Body of pancreas (tissue), 4 donors: ENCODE measurements at regions not wholly inside any gene's neighbourhood (a gene's known extent, or its start where the extent isn't known, plus 50 kb on each side); places are given as distances from the start of the nearest gene placed in this dataset.

Experiments
- ATAC-seq: fragments of 150-250 bp; one replicate; pipeline ENCODE4 v1.9.1; 2016
- DNase-seq, 4 donors: peaks; one replicate each; pipeline ENCODE4 v3.0.0-alpha.2; 2019
- H3K27ac ChIP-seq, 4 donors: fragments of 200-600 bp; sonication (generic); 1 replicate in 3 of 4; 2 replicates in 1 of 4; pipeline versions ENCODE4 v1.5.1 to v1.6.1; 2016 to 2019; ENCODE audit warnings: mild to moderate bottlenecking in 1 of 4, mixed read lengths in 1 of 4, moderate library complexity in 1 of 4
- H3K27me3 ChIP-seq, 2 donors: fragments of 200-600 bp; sonication (generic); one replicate each; pipeline ENCODE4 v1.6.0; 2016; ENCODE audit warnings: mild to moderate bottlenecking in 1 of 2
- H3K36me3 ChIP-seq, 2 donors: fragments of 200-600 bp; sonication (generic); replicated peaks in 1 of 2; 2 replicates each; pipeline ENCODE4 v1.5.1; 2016; ENCODE audit warnings: low read depth in 2 of 2; ENCODE audit not compliant: insufficient read depth in 1 of 2
- H3K4me1 ChIP-seq: fragments of 200-600 bp; sonication (generic); one replicate; pipeline ENCODE4 v1.6.0; 2016
- H3K4me3 ChIP-seq, 2 donors: fragments of 200-600 bp; sonication (generic); 1 replicate in 1 of 2; 2 replicates in 1 of 2; pipeline ENCODE4 v1.5.1; 2016 to 2019
- H3K9me3 ChIP-seq, 3 donors: fragments of 200-600 bp; sonication (generic); 1 replicate in 2 of 3; 2 replicates in 1 of 3; pipeline ENCODE4 v1.5.1; 2016
- POLR2A ChIP-seq, 3 donors: fragments of 450-650 bp; IDR thresholded peaks; one replicate each; pipeline ENCODE4 v1.6.1; 2016; ENCODE audit warnings: antibody characterized with exemption in 3 of 3, mild to moderate bottlenecking in 2 of 3
- WGBS, 2 donors: methylation state at CpG; one replicate each; pipeline ENCODE4 v1.1.5; 2017; 5-methylcytosine and 5-hydroxymethylcytosine counted together
- intact Hi-C: fragments of 100-400 bp; cut with DNase I; formaldehyde crosslinking; loops from one replicate; pipeline ENCODE4 v1.15.1; 2023
- TF ChIP-seq, protein P1 (sequence below), 7 experiments: fragments of 450-650 bp in 4 of 7; fragments of 200-600 bp in 3 of 7; sonication (generic) in 3 of 7; IDR thresholded peaks; one replicate each; pipeline ENCODE4 v1.5.1; 2016 to 2019; ENCODE audit warnings: antibody characterized with exemption in 7 of 7

DNA sequence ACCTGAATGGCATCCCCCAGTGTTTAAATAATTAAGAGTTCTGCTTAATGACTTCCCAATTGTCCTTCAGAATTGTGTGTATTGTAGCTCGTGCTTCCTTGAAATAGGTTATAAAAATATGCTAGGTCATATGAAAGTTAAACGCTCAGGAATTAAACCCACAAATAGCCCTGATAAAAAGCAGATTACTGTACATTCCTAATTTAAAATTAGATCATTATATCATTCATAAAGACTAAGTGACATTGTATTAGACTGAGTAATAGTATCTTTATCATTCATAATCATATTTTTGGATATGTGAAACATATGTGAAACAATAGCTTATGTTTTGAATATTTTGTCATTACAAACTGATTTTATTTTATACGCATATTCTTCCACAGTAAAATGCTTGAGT is 1706.7 kb downstream of the HACE1 start:
- DNase-seq (no peak), ATAC-seq (no peak)
- 51 to 64% methylated on average over 3 of the region's 3 CpGs for WGBS, 2 donors
- Histone ChIP-seq H3K4me1 (no peaks in the 10 kb centered on the region), H3K36me3 (no peaks in the 10 kb centered on the region), H3K27ac (no peak overlapping the region), H3K4me3 (no peak overlapping the region), H3K27me3 (no peaks in the 10 kb centered on the region), H3K9me3 (no peaks in the 10 kb centered on the region)
- TF ChIP-seq, protein P1, sequence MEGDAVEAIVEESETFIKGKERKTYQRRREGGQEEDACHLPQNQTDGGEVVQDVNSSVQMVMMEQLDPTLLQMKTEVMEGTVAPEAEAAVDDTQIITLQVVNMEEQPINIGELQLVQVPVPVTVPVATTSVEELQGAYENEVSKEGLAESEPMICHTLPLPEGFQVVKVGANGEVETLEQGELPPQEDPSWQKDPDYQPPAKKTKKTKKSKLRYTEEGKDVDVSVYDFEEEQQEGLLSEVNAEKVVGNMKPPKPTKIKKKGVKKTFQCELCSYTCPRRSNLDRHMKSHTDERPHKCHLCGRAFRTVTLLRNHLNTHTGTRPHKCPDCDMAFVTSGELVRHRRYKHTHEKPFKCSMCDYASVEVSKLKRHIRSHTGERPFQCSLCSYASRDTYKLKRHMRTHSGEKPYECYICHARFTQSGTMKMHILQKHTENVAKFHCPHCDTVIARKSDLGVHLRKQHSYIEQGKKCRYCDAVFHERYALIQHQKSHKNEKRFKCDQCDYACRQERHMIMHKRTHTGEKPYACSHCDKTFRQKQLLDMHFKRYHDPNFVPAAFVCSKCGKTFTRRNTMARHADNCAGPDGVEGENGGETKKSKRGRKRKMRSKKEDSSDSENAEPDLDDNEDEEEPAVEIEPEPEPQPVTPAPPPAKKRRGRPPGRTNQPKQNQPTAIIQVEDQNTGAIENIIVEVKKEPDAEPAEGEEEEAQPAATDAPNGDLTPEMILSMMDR (IDR thresholded peaks at IDR 0.05): no peak
- TF ChIP-seq POLR2A (IDR thresholded peaks at IDR 0.05): no peak
- intact Hi-C loops: no loop called here

DNA sequence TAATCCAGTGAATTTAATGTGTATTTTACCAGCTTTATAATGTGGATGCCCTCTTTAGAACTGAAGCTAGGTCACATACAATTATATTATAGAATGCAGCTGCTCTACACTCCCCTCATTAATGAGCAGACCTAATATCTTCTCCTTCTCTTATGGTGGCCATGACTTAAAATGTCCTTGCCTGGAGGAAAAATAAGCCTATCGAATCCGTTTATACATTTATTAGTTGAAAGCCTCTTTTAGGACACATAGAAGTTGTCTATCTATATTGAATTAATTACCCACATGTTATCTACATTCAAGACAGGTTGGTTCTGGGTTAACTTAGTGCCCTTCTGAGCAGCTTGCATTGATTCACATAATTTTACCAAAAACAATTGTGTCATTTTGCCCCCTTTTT is 1716.8 kb downstream of the HACE1 start:
- H3K27me3 ChIP-seq: no peaks in the 10 kb centered on the region
- no peak overlapping the region for H3K27ac ChIP-seq
- intact Hi-C loops: no loop called here
- H3K4me3 ChIP-seq: no peak overlapping the region
- H3K36me3 ChIP-seq: no peaks in the 10 kb centered on the region
- WGBS, 2 donors: 60 to 65% methylated on average over 2 of the region's 2 CpGs
- no peaks in the 10 kb centered on the region for H3K9me3 ChIP-seq
- H3K4me1 ChIP-seq: no peaks in the 10 kb centered on the region
- DNase-seq: no peak
- ATAC-seq: no peak
- TF ChIP-seq POLR2A (IDR thresholded peaks at IDR 0.05): no peak
- TF ChIP-seq, protein P1 (IDR thresholded peaks at IDR 0.05): no peak

DNA sequence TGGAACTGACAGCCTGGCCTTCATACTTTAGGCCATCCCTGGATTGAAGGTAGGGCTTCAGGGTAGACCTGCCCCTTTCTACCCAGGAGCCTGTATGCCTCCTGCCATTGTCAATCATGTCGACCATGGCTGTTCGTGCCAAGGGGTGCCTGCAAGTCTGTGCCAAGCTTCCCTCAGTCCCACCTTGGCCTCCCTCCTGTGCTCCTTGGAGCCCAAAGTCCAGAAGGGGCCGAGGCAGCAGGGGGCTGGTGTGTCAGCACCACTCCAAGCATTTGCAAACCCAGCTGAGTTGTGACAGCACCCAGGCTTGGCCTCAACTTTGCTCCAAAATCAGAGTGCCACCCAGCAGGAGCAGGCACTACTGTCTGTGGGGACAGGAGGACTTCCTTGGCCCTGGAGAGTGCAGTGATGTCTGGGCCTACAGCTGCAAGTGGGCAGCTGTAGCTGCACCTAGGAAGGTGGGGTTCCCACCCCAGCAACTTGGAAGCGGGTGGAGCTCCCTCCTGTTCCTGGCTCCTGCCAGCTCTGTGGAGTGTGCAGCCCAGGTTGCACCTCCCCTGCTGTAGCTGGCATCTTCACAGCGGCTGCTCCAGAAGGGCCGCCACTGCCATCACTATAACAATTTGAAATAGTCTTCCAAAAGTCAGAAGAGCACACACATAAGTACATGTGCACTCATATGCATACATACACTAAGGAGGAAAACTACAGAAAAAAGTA is 1719.3 kb downstream of the HACE1 start:
- Histone ChIP-seq H3K27ac (no peak overlapping the region), H3K36me3 (no peaks in the 10 kb centered on the region), H3K27me3 (no peaks in the 10 kb centered on the region), H3K4me3 (no peak overlapping the region), H3K4me1 (no peaks in the 10 kb centered on the region), H3K9me3 (no peaks in the 10 kb centered on the region)
- ATAC-seq (no peak), DNase-seq (no peak)
- 66 to 77% methylated on average over 5 to 6 of the region's 6 CpGs for WGBS, 2 donors
- TF ChIP-seq, protein P1 (IDR thresholded peaks at IDR 0.05): no peak
- no peak for TF ChIP-seq POLR2A (IDR thresholded peaks at IDR 0.05)
- intact Hi-C loops: no loop called here

DNA sequence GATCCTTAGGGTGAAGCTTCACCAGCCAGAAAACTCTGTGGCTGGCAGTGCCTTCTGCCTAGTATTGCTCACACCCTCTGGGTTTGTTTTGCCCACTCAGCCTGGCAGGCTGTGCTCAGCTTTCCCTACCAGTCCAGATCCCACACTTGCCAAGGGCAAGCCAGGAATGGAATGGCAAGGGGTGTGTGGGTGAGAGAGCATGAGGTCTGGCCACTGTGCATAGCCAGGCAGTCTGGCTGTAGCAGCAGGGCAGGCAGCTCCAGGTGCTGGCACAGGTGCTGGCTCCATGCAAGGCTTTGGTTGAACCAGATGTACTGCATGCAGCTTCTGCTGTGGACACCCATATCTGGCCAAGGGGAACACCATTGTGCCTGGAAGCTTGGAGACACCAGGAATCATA is 1720.3 kb downstream of the HACE1 start:
- no peak for TF ChIP-seq POLR2A (IDR thresholded peaks at IDR 0.05)
- TF ChIP-seq, protein P1 (IDR thresholded peaks at IDR 0.05): no peak
- Histone ChIP-seq H3K27ac (no peak overlapping the region), H3K4me3 (no peak overlapping the region), H3K27me3 (no peaks in the 10 kb centered on the region), H3K9me3 (no peaks in the 10 kb centered on the region), H3K4me1 (no peaks in the 10 kb centered on the region), H3K36me3 (no peaks in the 10 kb centered on the region)
- intact Hi-C loops: no loop called here
- no peak for DNase-seq
- ATAC-seq: no peak

DNA sequence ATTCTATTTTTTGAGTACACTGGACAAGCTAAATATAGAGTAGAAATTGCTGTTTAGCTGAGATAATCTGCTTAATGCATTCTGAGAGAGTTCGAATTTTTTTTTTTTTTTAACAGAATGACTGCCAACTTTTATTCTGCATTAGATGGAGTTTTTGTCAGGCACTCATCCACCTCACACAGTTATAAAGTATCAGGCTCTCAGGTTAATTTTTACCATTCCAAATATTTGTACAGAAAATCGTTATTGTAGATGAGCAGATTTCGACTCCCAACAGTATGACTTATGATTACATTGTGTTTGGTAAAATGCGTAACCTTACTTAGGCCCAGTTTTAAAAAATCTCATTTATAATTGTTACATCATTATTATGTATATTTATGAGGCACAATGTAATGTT is 1731.0 kb downstream of the GRIK2 start:
- Histone ChIP-seq H3K9me3 (no peaks in the 10 kb centered on the region), H3K27ac (no peak overlapping the region), H3K27me3 (no peaks in the 10 kb centered on the region), H3K4me1 (no peaks in the 10 kb centered on the region), H3K36me3 (no peaks in the 10 kb centered on the region), H3K4me3 (no peak overlapping the region)
- no peak for DNase-seq
- WGBS, 2 donors: 43 to 50% methylated on average over 4 of the region's 4 CpGs
- TF ChIP-seq POLR2A (IDR thresholded peaks at IDR 0.05): no peak
- TF ChIP-seq, protein P1 (IDR thresholded peaks at IDR 0.05): no peak
- ATAC-seq: no peak
- intact Hi-C loops: no loop called here
